B cell (primary cell): ENCODE measurements at regions not wholly inside any gene's neighbourhood (a gene's known extent, or its start where the extent isn't known, plus 50 kb on each side); places are given as distances from the start of the nearest gene placed in this dataset.
"Not testable (repeated sequence)": the region's sequence is repeated elsewhere in the genome, so short reads cannot be mapped to it uniquely, and the experiment has no call there.

ENCODE experiments used
- ATAC-seq: fragments of 200-7000 bp; cut with Tn5 transposase; one replicate; pipeline ENCODE4 v1.10.0; 2021; ENCODE audit warnings: low read depth, mild to moderate bottlenecking, moderate number of reproducible peaks, moderate library complexity
- CTCF ChIA-PET: fragments of 350-600 bp; sonication (Branson Sonifier 250); formaldehyde crosslinking; loops from one replicate; lab custom pipeline; 2021; ENCODE audit warnings: antibody characterized with exemption, inconsistent platforms; lab: Charles Lee
- POLR2A ChIA-PET: fragments of 350-600 bp; sonication (Branson Sonifier 250); formaldehyde crosslinking; loops from one replicate; lab custom pipeline; 2021; ENCODE audit warnings: antibody characterized with exemption; lab: Charles Lee
- DNase-seq: peaks from one replicate; pipeline ENCODE4 v3.0.0; 2013
- H2AFZ ChIP-seq: 2 replicates; pipeline ENCODE4 v1.6.1; 2012; ENCODE audit warnings: mild to moderate bottlenecking, low read depth, low read length; ENCODE audit not compliant: insufficient read depth, poor library complexity, severe bottlenecking
- H3K27ac ChIP-seq, 2 donors: 1 replicate in 1 of 2; 2 replicates in 1 of 2; pipeline ENCODE4 v1.5.1; 2012 to 2013; ENCODE audit warnings: low read length in 2 of 2, mild to moderate bottlenecking in 2 of 2, moderate library complexity in 1 of 2
- H3K27me3 ChIP-seq, 4 experiments: fragments of 200-600 bp in 1 of 4; sonication (generic) in 1 of 4; replicated peaks in 1 of 4; 1 replicate in 2 of 4; 2 replicates in 2 of 4; pipeline versions ENCODE4 v1.6.1 to v1.7.0; 2013 to 2016; ENCODE audit warnings: low read length in 3 of 4, mild to moderate bottlenecking in 2 of 4, mixed read lengths in 1 of 4, moderate library complexity in 1 of 4; ENCODE audit not compliant: insufficient read depth in 4 of 4, control insufficient read depth in 3 of 4; ENCODE audit errors: control extremely low read depth in 1 of 4
- H3K36me3 ChIP-seq, 2 experiments: replicated peaks in 1 of 2; 1 replicate in 1 of 2; 2 replicates in 1 of 2; pipeline versions ENCODE4 v1.6.1 to v1.7.1; 2013; ENCODE audit warnings: low read length in 1 of 2; ENCODE audit not compliant: insufficient read depth in 2 of 2, control insufficient read depth in 1 of 2; ENCODE audit errors: control extremely low read depth in 1 of 2, extremely low read depth in 1 of 2
- H3K4me1 ChIP-seq, 2 donors: fragments of 200-600 bp in 1 of 2; sonication (generic) in 1 of 2; 1 replicate in 1 of 2; 2 replicates in 1 of 2; pipeline versions ENCODE4 v1.5.1 to v1.6.1; 2013 to 2017; ENCODE audit warnings: low read length in 2 of 2; ENCODE audit not compliant: control insufficient read depth in 2 of 2, insufficient read depth in 2 of 2
- H3K4me2 ChIP-seq: replicated peaks from 2 replicates; pipeline ENCODE3; 2012; ENCODE audit warnings: mild to moderate bottlenecking, low read depth, low read length; ENCODE audit not compliant: poor library complexity, severe bottlenecking
- H3K4me3 ChIP-seq, 5 experiments: fragments of 200-600 bp in 1 of 5; sonication (generic) in 1 of 5; 1 replicate in 3 of 5; 2 replicates in 2 of 5; pipeline versions ENCODE4 v1.5.1 to v1.7.0; 2011 to 2016; ENCODE audit warnings: low read length in 4 of 5, mild to moderate bottlenecking in 4 of 5, low read depth in 2 of 5, control low read depth in 1 of 5, moderate library complexity in 1 of 5; ENCODE audit not compliant: insufficient read depth in 1 of 5; ENCODE audit errors: control extremely low read depth in 1 of 5, extremely low read depth in 1 of 5
- H3K79me2 ChIP-seq: fragments of 200-600 bp; sonication (generic); one replicate; pipeline ENCODE4 v1.6.0; 2016; ENCODE audit warnings: low read length; ENCODE audit not compliant: control insufficient read depth, insufficient read depth
- H3K9ac ChIP-seq: fragments of 200-600 bp; sonication (generic); 2 replicates; pipeline ENCODE4 v1.6.1; 2017; ENCODE audit warnings: mild to moderate bottlenecking, low read length, moderate library complexity
- H3K9me3 ChIP-seq, 3 donors: one replicate each; pipeline versions ENCODE4 v1.6.1 to v1.7.1; 2013; ENCODE audit warnings: low read length in 2 of 3; ENCODE audit not compliant: control insufficient read depth in 2 of 3, insufficient read depth in 1 of 3; ENCODE audit errors: control extremely low read depth in 1 of 3
- H4K20me1 ChIP-seq: 2 replicates; pipeline ENCODE4 v1.6.0; 2012; ENCODE audit warnings: mild to moderate bottlenecking, low read length; ENCODE audit not compliant: insufficient read depth, control insufficient read depth, poor library complexity, severe bottlenecking
- H3K27ac Mint-ChIP-seq: one replicate; pipeline ENCODE4 v1.8.0; 2021; ENCODE audit warnings: mixed read lengths
- H3K27me3 Mint-ChIP-seq: one replicate; pipeline ENCODE4 v1.8.0; 2021; ENCODE audit warnings: mixed read lengths
- H3K4me1 Mint-ChIP-seq: one replicate; pipeline ENCODE4 v1.8.0; 2021; ENCODE audit warnings: mixed read lengths
- H3K4me3 Mint-ChIP-seq: one replicate; pipeline ENCODE4 v1.8.0; 2021; ENCODE audit warnings: mixed read lengths
- H3K9me3 Mint-ChIP-seq: one replicate; pipeline ENCODE4 v1.8.0; 2022; ENCODE audit warnings: mixed read lengths; ENCODE audit not compliant: insufficient read depth
- WGBS: methylation state at CpG from one replicate; pipeline ENCODE4 v1.1.5; 2013; ENCODE audit warnings: missing lambda C conversion rate; ENCODE audit not compliant: insufficient coverage; 5-methylcytosine and 5-hydroxymethylcytosine counted together
- intact Hi-C: fragments of 100-400 bp; cut with micrococcal nuclease; formaldehyde crosslinking; loops from one replicate; pipeline ENCODE4 v1.10.0; 2022

GRCh38 chr20:30631261-30631789 lies 626.1 kb upstream of the DEFB115 start:
- H3K27me3 Mint-ChIP-seq, H3K9me3 Mint-ChIP-seq, H3K27ac Mint-ChIP-seq, H2AFZ ChIP-seq, CTCF ChIA-PET, DNase-seq, H3K27ac ChIP-seq, H3K4me1 Mint-ChIP-seq, POLR2A ChIA-PET, H3K4me3 ChIP-seq, H3K4me3 Mint-ChIP-seq, intact Hi-C loops, H3K36me3 ChIP-seq, ATAC-seq, H3K79me2 ChIP-seq, H4K20me1 ChIP-seq, H3K4me1 ChIP-seq, H3K27me3 ChIP-seq, H3K9ac ChIP-seq, H3K4me2 ChIP-seq: not testable (repeated sequence)
- H3K9me3 ChIP-seq, result peaks cover 0 to 34% (median 0%) of the 10 kb centered on the region in 3 donors
- 58% methylated on average over 4 of the region's 4 CpGs for WGBS

DNA sequence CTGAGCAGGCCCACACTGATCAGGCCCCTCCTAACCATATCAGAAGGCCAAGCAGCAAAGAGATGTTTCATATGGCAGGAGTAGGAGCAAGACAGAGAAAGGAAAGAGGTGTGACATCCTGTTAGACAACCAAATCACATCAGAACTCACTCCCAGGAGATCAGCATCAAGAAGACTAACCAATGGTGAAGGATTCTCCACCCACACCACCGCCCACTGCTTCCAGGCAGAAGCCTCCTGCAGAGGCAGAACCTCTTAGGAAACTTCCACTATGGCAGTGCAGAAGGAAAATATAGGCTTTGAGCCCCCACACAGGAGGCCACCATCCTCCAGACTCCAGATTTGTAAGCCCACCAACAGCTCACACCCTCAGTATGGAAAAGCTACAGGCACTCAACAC lies 624.7 kb upstream of the DEFB115 start:
- H3K9ac ChIP-seq, H3K27ac ChIP-seq, POLR2A ChIA-PET, H3K4me3 ChIP-seq, H4K20me1 ChIP-seq, H3K27ac Mint-ChIP-seq, DNase-seq, H3K9me3 Mint-ChIP-seq, ATAC-seq, CTCF ChIA-PET, intact Hi-C loops, H3K4me1 ChIP-seq, H3K4me3 Mint-ChIP-seq, H2AFZ ChIP-seq, H3K27me3 Mint-ChIP-seq, H3K4me2 ChIP-seq, H3K36me3 ChIP-seq, H3K79me2 ChIP-seq, H3K27me3 ChIP-seq, H3K4me1 Mint-ChIP-seq: not testable (repeated sequence)
- peaks cover 0 to 26% (median 0%) of the 10 kb centered on the region in 3 donors for H3K9me3 ChIP-seq
- WGBS, result 67% methylated on average over 1 of the region's 1 CpG

DNA sequence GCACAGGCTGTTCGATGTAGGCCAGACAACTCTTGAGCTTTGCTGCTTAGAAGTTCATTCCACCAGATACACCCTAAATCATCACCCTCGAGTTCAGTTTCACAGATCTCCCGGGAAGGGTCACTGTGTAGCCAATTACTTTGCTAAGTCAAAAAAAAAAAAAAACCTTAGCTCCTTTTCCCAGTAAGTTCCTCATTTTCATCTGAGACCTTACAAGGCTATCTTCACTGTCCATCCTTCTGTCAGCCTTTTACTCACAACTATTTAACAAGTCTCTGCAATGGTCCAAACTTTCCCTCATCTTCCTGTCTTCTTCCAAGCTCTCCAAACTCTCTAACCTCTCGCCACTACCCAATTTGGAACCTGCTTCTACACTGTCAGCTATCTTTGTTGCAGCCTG lies 615.9 kb upstream of the DEFB115 start:
- 68% methylated on average over 3 of the region's 4 CpGs for WGBS
- H3K27me3 ChIP-seq, H3K27me3 Mint-ChIP-seq, H3K4me1 ChIP-seq, H2AFZ ChIP-seq, POLR2A ChIA-PET, H3K4me3 Mint-ChIP-seq, H3K4me1 Mint-ChIP-seq, H3K4me2 ChIP-seq, H4K20me1 ChIP-seq, H3K27ac Mint-ChIP-seq, H3K9me3 ChIP-seq, H3K9ac ChIP-seq, intact Hi-C loops, H3K27ac ChIP-seq, H3K79me2 ChIP-seq, H3K4me3 ChIP-seq, H3K9me3 Mint-ChIP-seq, DNase-seq, ATAC-seq, H3K36me3 ChIP-seq: not testable (repeated sequence)
- CTCF ChIA-PET, result interaction anchor here (0.6 kb wide), 1 partner anchor 34 kb away, joined by 4 read pairs; no protein-coding TSS in a partner anchor

DNA sequence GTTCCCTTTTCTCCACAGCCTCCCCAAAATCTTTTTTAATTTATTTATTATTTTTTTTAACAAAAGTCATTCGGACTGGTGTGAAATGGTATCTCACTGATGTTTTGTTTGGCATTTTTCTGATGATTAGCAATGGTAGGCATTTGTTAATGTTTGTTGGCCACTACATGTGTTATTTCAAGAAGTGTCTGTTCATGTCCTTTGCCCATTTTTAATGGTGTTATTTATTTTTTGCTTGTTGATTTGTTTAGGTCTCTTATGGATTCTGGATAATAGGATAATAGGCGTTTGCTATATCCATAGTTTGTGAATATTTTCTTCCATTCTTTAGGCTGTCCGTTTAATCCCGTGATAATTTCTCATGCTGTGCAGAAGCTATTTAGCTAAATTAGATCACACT lies 596.5 kb upstream of the DEFB115 start:
- H4K20me1 ChIP-seq, H2AFZ ChIP-seq, H3K4me3 ChIP-seq, H3K9ac ChIP-seq, H3K27me3 Mint-ChIP-seq, POLR2A ChIA-PET, H3K27ac ChIP-seq, H3K27ac Mint-ChIP-seq, intact Hi-C loops, CTCF ChIA-PET, H3K4me1 ChIP-seq, DNase-seq, H3K4me1 Mint-ChIP-seq, H3K9me3 Mint-ChIP-seq, H3K4me2 ChIP-seq, H3K27me3 ChIP-seq, ATAC-seq, H3K79me2 ChIP-seq, H3K36me3 ChIP-seq, H3K4me3 Mint-ChIP-seq, H3K9me3 ChIP-seq: not testable (repeated sequence)
- no CpG with 5 or more reads among the region's 4 CpGs for WGBS
